ENCODE measurements at regions not wholly inside any gene's neighbourhood (a gene's known extent, or its start where the extent isn't known, plus 50 kb on each side); places are given as distances from the start of the nearest gene placed in this dataset.
"Not testable (repeated sequence)": the region's sequence is repeated elsewhere in the genome, so short reads cannot be mapped to it uniquely, and the experiment has no call there.

- H3K9me3 ChIP-seq: no peaks in the 10 kb centered on the region
- 67 to 77% methylated on average over 1 of the region's 1 CpG for WGBS, 2 donors (ENCODE audit: low coverage in 1 of 2)
- no peak for DNase-seq
- no peak overlapping the region for H3K4me3 ChIP-seq
- intact Hi-C loops (cut with DNase I; ENCODE audit: low total_unique reads) (no loop called here), in situ Hi-C loops (cut with MboI; ENCODE audit: low pct_ligation_motif_present in 1 of 4, low pct_unique_long_range_greater_than_20kb in 1 of 4, low sequenced_read_pairs in 3 of 4) (no loop called here)
- H3K27me3 ChIP-seq: no peaks in the 10 kb centered on the region
- H3K27ac ChIP-seq: no peak overlapping the region
- H3K36me3 ChIP-seq: no peaks in the 10 kb centered on the region
- no peaks in the 10 kb centered on the region for H3K4me1 ChIP-seq
- TF ChIP-seq POLR2A (IDR thresholded peaks at IDR 0.05) (no peak), CTCF (IDR thresholded peaks at IDR 0.05) (no peak), POLR2AphosphoS5 (IDR thresholded peaks at IDR 0.05) (no peak), EP300 (IDR thresholded peaks at IDR 0.05; ENCODE audit: low read depth) (no peak)
These were observed 128.6 kb downstream of the IPO8 start for GRCh38 chr12:30567082-30567481.

- intact Hi-C loops (cut with DNase I; ENCODE audit: low total_unique reads) (no loop called here), in situ Hi-C loops (cut with MboI; ENCODE audit: low pct_ligation_motif_present in 1 of 4, low pct_unique_long_range_greater_than_20kb in 1 of 4, low sequenced_read_pairs in 3 of 4) (no loop called here)
- Histone ChIP-seq H3K4me3 (no peak overlapping the region), H3K27ac (no peak overlapping the region), H3K36me3 (no peaks in the 10 kb centered on the region), H3K9me3 (no peaks in the 10 kb centered on the region), H3K4me1 (no peaks in the 10 kb centered on the region), H3K27me3 (no peaks in the 10 kb centered on the region)
- TF ChIP-seq POLR2AphosphoS5 (IDR thresholded peaks at IDR 0.05) (no peak), EP300 (IDR thresholded peaks at IDR 0.05; ENCODE audit: low read depth) (no peak), POLR2A (IDR thresholded peaks at IDR 0.05) (no peak), CTCF (IDR thresholded peaks at IDR 0.05) (no peak)
- WGBS, 2 donors (ENCODE audit: low coverage in 1 of 2): 66 to 80% methylated on average over 1 to 2 of the region's 2 CpGs
- DNase-seq: no peak
These were observed 131.3 kb downstream of the IPO8 start for GRCh38 chr12:30564394-30564793.

- Histone ChIP-seq H3K36me3 (no peaks in the 10 kb centered on the region), H3K27me3 (no peaks in the 10 kb centered on the region), H3K9me3 (no peaks in the 10 kb centered on the region), H3K27ac (no peak overlapping the region), H3K4me3 (no peak overlapping the region), H3K4me1 (no peaks in the 10 kb centered on the region)
- no peak for TF ChIP-seq POLR2AphosphoS5 (IDR thresholded peaks at IDR 0.05)
- no peak for TF ChIP-seq POLR2A (IDR thresholded peaks at IDR 0.05)
- no peak for DNase-seq
- in situ Hi-C loops (cut with MboI; ENCODE audit: low pct_ligation_motif_present in 1 of 4, low pct_unique_long_range_greater_than_20kb in 1 of 4, low sequenced_read_pairs in 3 of 4): no loop called here
- intact Hi-C loops (cut with DNase I; ENCODE audit: low total_unique reads): no loop called here
- WGBS, 2 donors (ENCODE audit: low coverage in 1 of 2): 50 to 53% methylated on average over 1 of the region's 1 CpG
These were observed 147.5 kb downstream of the IPO8 start for GRCh38 chr12:30548203-30548602.

GRCh38 chr12:30546121-30546520 is 149.5 kb downstream of the IPO8 start:
- TF ChIP-seq EP300 (IDR thresholded peaks at IDR 0.05; ENCODE audit: low read depth) (no peak), POLR2AphosphoS5 (IDR thresholded peaks at IDR 0.05) (no peak), POLR2A (IDR thresholded peaks at IDR 0.05) (no peak), CTCF (IDR thresholded peaks at IDR 0.05) (no peak)
- Histone ChIP-seq H3K4me1 (no peaks in the 10 kb centered on the region), H3K4me3 (no peak overlapping the region), H3K27me3 (no peaks in the 10 kb centered on the region), H3K9me3 (no peaks in the 10 kb centered on the region), H3K27ac (no peak overlapping the region), H3K36me3 (no peaks in the 10 kb centered on the region)
- in situ Hi-C loops (cut with MboI; ENCODE audit: low pct_ligation_motif_present in 1 of 4, low pct_unique_long_range_greater_than_20kb in 1 of 4, low sequenced_read_pairs in 3 of 4): no loop called here
- WGBS, 2 donors (ENCODE audit: low coverage in 1 of 2): 71% methylated on average over 4 of the region's 4 CpGs; no CpG with 5 or more reads in 1 of the 2 donors
- intact Hi-C loops (cut with DNase I; ENCODE audit: low total_unique reads): no loop called here
- peak; percentile 14 for DNase-seq

GRCh38 chr12:30544704-30545103 is 151.0 kb downstream of the IPO8 start:
- DNase-seq; H3K9me3 ChIP-seq; H3K4me3 ChIP-seq; intact Hi-C loops (cut with DNase I; ENCODE audit: low total_unique reads); H3K36me3 ChIP-seq; H3K27ac ChIP-seq; in situ Hi-C loops (cut with MboI; ENCODE audit: low pct_ligation_motif_present in 1 of 4, low pct_unique_long_range_greater_than_20kb in 1 of 4, low sequenced_read_pairs in 3 of 4); H3K4me1 ChIP-seq; H3K27me3 ChIP-seq: not testable (repeated sequence)
- 81 to 93% methylated on average over 3 of the region's 3 CpGs for WGBS, 2 donors (ENCODE audit: low coverage in 1 of 2)
